Hepatocyte (in vitro differentiated cells): ENCODE measurements at regions not wholly inside any gene's neighbourhood (a gene's known extent, or its start where the extent isn't known, plus 50 kb on each side); places are given as distances from the start of the nearest gene placed in this dataset.

Experiments
- DNase-seq: peaks from one replicate; pipeline ENCODE4 v3.0.0-alpha.2; 2016; ENCODE audit warnings: low spot score
- H2AFZ ChIP-seq: fragments of 200-600 bp; sonication (generic); 2 replicates; pipeline ENCODE4 v1.6.0; 2016; ENCODE audit warnings: antibody characterized with exemption, mild to moderate bottlenecking
- H3K27ac ChIP-seq: fragments of 200-600 bp; sonication (generic); 2 replicates; pipeline ENCODE4 v1.5.1; 2016; ENCODE audit warnings: mild to moderate bottlenecking
- H3K27me3 ChIP-seq: fragments of 200-600 bp; sonication (generic); 2 replicates; pipeline ENCODE4 v1.6.1; 2016
- H3K36me3 ChIP-seq: fragments of 200-600 bp; sonication (generic); replicated peaks from 2 replicates; pipeline ENCODE4 v1.5.1; 2016; ENCODE audit warnings: low read depth; ENCODE audit not compliant: insufficient read depth
- H3K4me1 ChIP-seq: fragments of 200-600 bp; sonication (generic); 2 replicates; pipeline ENCODE4 v1.5.1; 2016; ENCODE audit warnings: mild to moderate bottlenecking, moderate library complexity; ENCODE audit not compliant: insufficient read depth
- H3K4me2 ChIP-seq: fragments of 200-600 bp; sonication (generic); 2 replicates; pipeline ENCODE4 v1.6.0; 2016
- H3K4me3 ChIP-seq: fragments of 200-600 bp; sonication (generic); 2 replicates; pipeline ENCODE4 v1.5.1; 2016; ENCODE audit warnings: mild to moderate bottlenecking
- H3K79me2 ChIP-seq: fragments of 200-600 bp; sonication (generic); 2 replicates; pipeline ENCODE4 v1.6.0; 2017; ENCODE audit warnings: mild to moderate bottlenecking
- H3K9me2 ChIP-seq: fragments of 200-600 bp; sonication (generic); replicated peaks from 2 replicates; pipeline ENCODE4 v1.6.0; 2017; ENCODE audit warnings: mild to moderate bottlenecking; ENCODE audit not compliant: insufficient read depth
- H3K9me3 ChIP-seq: fragments of 200-600 bp; sonication (generic); 2 replicates; pipeline ENCODE4 v1.5.1; 2016; ENCODE audit warnings: low read depth, mild to moderate bottlenecking
- H4K20me1 ChIP-seq: fragments of 200-600 bp; sonication (generic); 2 replicates; pipeline ENCODE4 v1.6.0; 2016; ENCODE audit warnings: mild to moderate bottlenecking; ENCODE audit not compliant: insufficient read depth, poor library complexity, severe bottlenecking
- CTCF ChIP-seq: fragments of 200-600 bp; sonication (generic); IDR thresholded peaks from 2 replicates; pipeline ENCODE4 v1.5.1; 2016; ENCODE audit warnings: antibody characterized with exemption, mild to moderate bottlenecking; ENCODE audit not compliant: poor library complexity
- EZH2 ChIP-seq: fragments of 200-600 bp; sonication (generic); IDR thresholded peaks from 2 replicates; pipeline ENCODE4 v1.6.1; 2016; ENCODE audit warnings: antibody characterized with exemption, mild to moderate bottlenecking, borderline replicate concordance
- EZH2phosphoT487 ChIP-seq: fragments of 200-600 bp; sonication (generic); IDR thresholded peaks from one replicate; pipeline ENCODE4 v1.6.1; 2018; ENCODE audit warnings: antibody characterized with exemption, mild to moderate bottlenecking, low read depth, moderate library complexity; ENCODE audit not compliant: unreplicated experiment, severe bottlenecking
- WGBS: methylation state at CpG from one replicate; pipeline ENCODE4 v1.1.6; 2016; ENCODE audit warnings: low lambda C conversion rate; ENCODE audit errors: missing lambda C conversion rate; 5-methylcytosine and 5-hydroxymethylcytosine counted together

GRCh38 chr5:2801577-2802525, 50.4 kb upstream of the IRX2 start:
- Histone ChIP-seq H3K9me3 (no peaks in the 10 kb centered on the region), H3K36me3 (no peaks in the 10 kb centered on the region), H4K20me1 (no peaks in the 10 kb centered on the region), H3K27me3 (no peaks in the 10 kb centered on the region), H3K79me2 (no peaks in the 10 kb centered on the region), H3K27ac (no peak overlapping the region), H3K4me3 (no peak overlapping the region), H3K4me2 (no peak overlapping the region), H3K9me2 (no peaks in the 10 kb centered on the region), H3K4me1 (no peaks in the 10 kb centered on the region), H2AFZ (no peak overlapping the region)
- DNase-seq: no peak
- 52% methylated on average over 18 of the region's 18 CpGs for WGBS
- TF ChIP-seq EZH2phosphoT487: no peak
- TF ChIP-seq EZH2: no peak
- no peak for TF ChIP-seq CTCF
